GM23248 (cell line): ENCODE measurements at regions not wholly inside any gene's neighbourhood (a gene's known extent, or its start where the extent isn't known, plus 50 kb on each side); places are given as distances from the start of the nearest gene placed in this dataset.
A peak's percentile ranks its signal among the peaks of the same experiment; 100 is the strongest.

Experiments used
- DNase-seq: peaks from one replicate; pipeline ENCODE4 v3.0.0-alpha.2; 2015
- H2AFZ ChIP-seq: fragments of 200-600 bp; sonication (generic); 2 replicates; pipeline ENCODE4 v1.6.1; 2016; ENCODE audit warnings: antibody characterized with exemption
- H3F3A ChIP-seq: fragments of 200-600 bp; sonication (generic); 2 replicates; pipeline ENCODE4 v1.6.1; 2016; ENCODE audit warnings: mild to moderate bottlenecking, antibody characterized with exemption, mixed run types; ENCODE audit not compliant: insufficient read depth
- H3K27ac ChIP-seq: fragments of 200-600 bp; sonication (generic); 2 replicates; pipeline ENCODE4 v1.5.1; 2016; ENCODE audit warnings: mild to moderate bottlenecking
- H3K27me3 ChIP-seq: fragments of 200-600 bp; sonication (generic); replicated peaks from 2 replicates; pipeline ENCODE4 v1.6.1; 2016; ENCODE audit warnings: mild to moderate bottlenecking; ENCODE audit not compliant: insufficient read depth
- H3K36me3 ChIP-seq: fragments of 200-600 bp; sonication (generic); 2 replicates; pipeline ENCODE4 v1.6.1; 2016; ENCODE audit warnings: low read depth, mild to moderate bottlenecking
- H3K4me1 ChIP-seq: fragments of 200-600 bp; sonication (generic); 2 replicates; pipeline ENCODE4 v1.6.1; 2016; ENCODE audit warnings: mild to moderate bottlenecking; ENCODE audit not compliant: insufficient read depth
- H3K4me2 ChIP-seq: fragments of 200-600 bp; sonication (generic); one replicate; pipeline ENCODE4 v1.6.1; 2016; ENCODE audit warnings: mild to moderate bottlenecking; ENCODE audit not compliant: unreplicated experiment
- H3K4me3 ChIP-seq: fragments of 200-600 bp; sonication (generic); 2 replicates; pipeline ENCODE4 v1.5.1; 2016; ENCODE audit warnings: mild to moderate bottlenecking
- H3K79me2 ChIP-seq: fragments of 200-600 bp; sonication (generic); 2 replicates; pipeline ENCODE4 v1.6.1; 2016; ENCODE audit warnings: mild to moderate bottlenecking; ENCODE audit not compliant: insufficient read depth
- H3K9ac ChIP-seq: fragments of 200-600 bp; sonication (generic); 2 replicates; pipeline ENCODE4 v1.6.1; 2016; ENCODE audit warnings: mild to moderate bottlenecking
- H3K9me2 ChIP-seq: fragments of 200-600 bp; sonication (generic); 2 replicates; pipeline ENCODE4 v1.6.1; 2016; ENCODE audit warnings: mixed run types, mild to moderate bottlenecking, moderate library complexity; ENCODE audit not compliant: insufficient read depth
- H3K9me3 ChIP-seq: fragments of 200-600 bp; sonication (generic); one replicate; pipeline ENCODE4 v1.6.1; 2017; ENCODE audit warnings: low read depth
- H4K20me1 ChIP-seq: fragments of 200-600 bp; sonication (generic); 2 replicates; pipeline ENCODE4 v1.6.0; 2016; ENCODE audit not compliant: insufficient read depth
- EZH2 ChIP-seq: fragments of 200-600 bp; sonication (generic); IDR thresholded peaks from 2 replicates; pipeline ENCODE4 v1.6.1; 2018; ENCODE audit warnings: antibody characterized with exemption, mild to moderate bottlenecking; ENCODE audit not compliant: insufficient read depth, poor library complexity, severe bottlenecking
- EZH2phosphoT487 ChIP-seq: fragments of 200-600 bp; sonication (generic); IDR thresholded peaks from 2 replicates; pipeline ENCODE4 v1.6.1; 2018; ENCODE audit warnings: antibody characterized with exemption, moderate library complexity, mild to moderate bottlenecking, low read depth; ENCODE audit not compliant: insufficient read depth
- WGBS, 2 experiments: methylation state at CpG; one replicate each; pipeline ENCODE4 v1.1.6; 2015 to 2017; ENCODE audit warnings: low lambda C conversion rate in 2 of 2, low coverage in 1 of 2; ENCODE audit errors: missing lambda C conversion rate in 2 of 2; 5-methylcytosine and 5-hydroxymethylcytosine counted together
- in situ Hi-C: fragments of 300-500 bp; cut with MboI; formaldehyde crosslinking; loops from 2 replicates; pipeline ENCODE4 v1.15.0; 2020

GRCh38 chr6:81985191-81985590 is 232.7 kb upstream of the TENT5A start:
- peaks cover 38% of the 10 kb centered on the region for H3K4me1 ChIP-seq
- peak overlapping the region; percentile 35 for H3K4me2 ChIP-seq
- no peak overlapping the region for H3K27ac ChIP-seq
- H3K27me3 ChIP-seq = no peaks in the 10 kb centered on the region
- H4K20me1 ChIP-seq = no peaks in the 10 kb centered on the region
- no peaks in the 10 kb centered on the region for H3K9me3 ChIP-seq
- H2AFZ ChIP-seq = peak overlapping the region; percentile 8; the same call in 1 of the 2 replicates
- TF ChIP-seq EZH2 (no peak), EZH2phosphoT487 (no peak)
- H3F3A ChIP-seq = peaks cover 14% of the 10 kb centered on the region
- DNase-seq = peak; percentile 30
- no peaks in the 10 kb centered on the region for H3K79me2 ChIP-seq
- no peaks in the 10 kb centered on the region for H3K9me2 ChIP-seq
- no peaks in the 10 kb centered on the region for H3K36me3 ChIP-seq
- 85 to 93% methylated on average over 1 of the region's 1 CpG for WGBS, 2 experiments
- in situ Hi-C loops = no loop called here
- no peak overlapping the region for H3K9ac ChIP-seq
- H3K4me3 ChIP-seq = no peak overlapping the region

DNA sequence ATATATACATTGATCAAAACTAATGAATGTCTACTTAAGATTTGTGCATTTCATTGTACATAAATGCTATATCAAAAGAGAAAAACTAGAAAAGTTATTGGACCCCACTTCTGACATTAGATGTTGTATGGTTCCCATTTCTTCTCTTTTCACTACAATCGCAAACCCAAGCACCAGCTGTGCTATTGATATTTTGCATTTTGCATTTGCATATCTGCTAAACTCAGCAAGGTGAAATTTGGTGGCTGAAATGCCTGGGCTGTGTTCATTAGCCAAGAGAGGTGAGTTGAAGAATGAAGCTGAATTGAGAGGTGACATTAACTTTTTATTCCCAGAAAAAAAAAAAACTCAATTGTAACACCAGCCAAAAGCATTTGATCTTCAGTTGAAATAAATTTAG is 232.1 kb upstream of the TENT5A start:
- H2AFZ ChIP-seq = no peak overlapping the region
- no peaks in the 10 kb centered on the region for H3K9me2 ChIP-seq
- WGBS, 2 experiments = 95 to 96% methylated on average over 1 of the region's 1 CpG
- DNase-seq = no peak
- peaks cover 14% of the 10 kb centered on the region for H3F3A ChIP-seq
- no peak overlapping the region for H3K4me2 ChIP-seq
- H3K27ac ChIP-seq = no peak overlapping the region
- H3K4me3 ChIP-seq = no peak overlapping the region
- H3K9ac ChIP-seq = no peak overlapping the region
- no peaks in the 10 kb centered on the region for H3K9me3 ChIP-seq
- H3K79me2 ChIP-seq = no peaks in the 10 kb centered on the region
- H3K4me1 ChIP-seq = peaks cover 38% of the 10 kb centered on the region
- in situ Hi-C loops = no loop called here
- H3K27me3 ChIP-seq = no peaks in the 10 kb centered on the region
- no peaks in the 10 kb centered on the region for H3K36me3 ChIP-seq
- TF ChIP-seq EZH2phosphoT487 (no peak), EZH2 (no peak)
- H4K20me1 ChIP-seq = no peaks in the 10 kb centered on the region

- peak overlapping the region; percentile 67 for H2AFZ ChIP-seq
- in situ Hi-C loops = no loop called here
- no peaks in the 10 kb centered on the region for H4K20me1 ChIP-seq
- H3K4me3 ChIP-seq = peak overlapping the region; percentile 53
- no peaks in the 10 kb centered on the region for H3K36me3 ChIP-seq
- H3K4me1 ChIP-seq = peaks cover 49% of the 10 kb centered on the region
- peak; percentile 76 for DNase-seq
- peak overlapping the region; percentile 74 for H3K27ac ChIP-seq
- no peaks in the 10 kb centered on the region for H3K9me3 ChIP-seq
- peak overlapping the region; percentile 39 for H3K9ac ChIP-seq
- H3F3A ChIP-seq = peaks cover 19% of the 10 kb centered on the region
- no peaks in the 10 kb centered on the region for H3K79me2 ChIP-seq
- no peak for TF ChIP-seq EZH2phosphoT487
- no peak for TF ChIP-seq EZH2
- 6% methylated on average over 1 of the region's 1 CpG for WGBS, 2 experiments
- no peaks in the 10 kb centered on the region for H3K27me3 ChIP-seq
- no peaks in the 10 kb centered on the region for H3K9me2 ChIP-seq
- peak overlapping the region; percentile 74 for H3K4me2 ChIP-seq
These were observed 229.3 kb upstream of the TENT5A start for GRCh38 chr6:81981812-81982211.

DNA sequence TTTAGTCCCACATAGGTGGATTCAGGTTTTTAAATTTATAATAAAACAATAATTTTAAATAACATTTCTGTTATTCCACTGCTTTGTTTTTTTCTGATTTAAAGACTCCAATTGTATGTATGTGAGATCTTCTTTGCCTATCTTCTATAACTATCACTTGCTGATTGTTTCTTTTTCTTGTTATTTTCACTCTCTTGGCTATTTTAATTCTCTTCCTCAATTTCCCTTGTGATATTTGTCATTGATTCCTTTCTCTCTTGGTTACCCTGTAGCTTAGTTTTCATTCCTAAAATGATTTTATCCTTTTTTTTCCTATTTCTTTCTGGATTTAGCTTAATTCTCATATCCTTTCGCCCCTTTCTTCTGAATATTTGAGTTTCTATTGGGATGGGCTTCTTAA is 227.3 kb upstream of the TENT5A start:
- peak; percentile 14 for DNase-seq
- Histone ChIP-seq H2AFZ (no peak overlapping the region), H3K4me1 (peaks cover 41% of the 10 kb centered on the region), H3K9me2 (no peaks in the 10 kb centered on the region), H3K4me2 (no peak overlapping the region), H3K36me3 (no peaks in the 10 kb centered on the region), H4K20me1 (no peaks in the 10 kb centered on the region), H3K27ac (no peak overlapping the region), H3F3A (peaks cover 19% of the 10 kb centered on the region), H3K4me3 (no peak overlapping the region), H3K9me3 (no peaks in the 10 kb centered on the region), H3K9ac (no peak overlapping the region), H3K79me2 (no peaks in the 10 kb centered on the region), H3K27me3 (no peaks in the 10 kb centered on the region)
- TF ChIP-seq EZH2 (no peak), EZH2phosphoT487 (no peak)
- in situ Hi-C loops = no loop called here
- WGBS, 2 experiments = 80 to 82% methylated on average over 1 of the region's 1 CpG

DNA sequence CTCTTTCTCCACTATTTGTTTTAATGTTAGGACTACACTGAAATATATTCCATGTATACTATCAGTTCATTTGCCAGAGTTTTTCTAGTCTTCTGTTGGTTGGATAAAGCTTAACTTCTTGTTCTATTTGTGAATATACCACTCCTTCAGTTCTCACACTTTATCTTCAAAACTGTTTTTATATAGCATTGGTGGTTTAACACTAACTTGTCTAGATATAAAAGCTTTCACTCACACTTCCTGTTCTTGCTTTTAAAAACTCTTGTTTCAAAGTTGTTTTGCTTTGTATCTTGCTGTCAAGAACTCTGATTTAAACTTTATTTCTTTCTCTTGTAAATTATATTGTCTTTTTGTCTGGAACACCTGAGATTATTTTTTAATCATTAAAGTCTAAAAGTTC is 226.8 kb upstream of the TENT5A start:
- Histone ChIP-seq H3K4me2 (no peak overlapping the region), H3K27me3 (no peaks in the 10 kb centered on the region), H3K9ac (no peak overlapping the region), H3K9me3 (no peaks in the 10 kb centered on the region), H3K27ac (no peak overlapping the region), H3K79me2 (no peaks in the 10 kb centered on the region), H2AFZ (no peak overlapping the region), H4K20me1 (no peaks in the 10 kb centered on the region), H3K36me3 (no peaks in the 10 kb centered on the region), H3K4me3 (no peak overlapping the region), H3F3A (peaks cover 19% of the 10 kb centered on the region), H3K4me1 (peaks cover 40% of the 10 kb centered on the region), H3K9me2 (no peaks in the 10 kb centered on the region)
- in situ Hi-C loops = no loop called here
- no peak for DNase-seq
- TF ChIP-seq EZH2phosphoT487 (no peak), EZH2 (no peak)
